HG02642 (cell line): ENCODE measurements at regions not wholly inside any gene's neighbourhood (a gene's known extent, or its start where the extent isn't known, plus 50 kb on each side); places are given as distances from the start of the nearest gene placed in this dataset.

Experiments
- ATAC-seq: cut with Tn5 transposase; IDR thresholded peaks from one replicate; pipeline ENCODE4 v1.9.1; 2021; ENCODE audit warnings: mild to moderate bottlenecking; ENCODE audit not compliant: unreplicated experiment, poor library complexity

GRCh38 chr2:217331523-217332416 lies 471.9 kb upstream of the TNP1 start:
- no peak for ATAC-seq

GRCh38 chr2:217330647-217331046 lies 470.8 kb upstream of the TNP1 start:
- ATAC-seq, result no peak

GRCh38 chr2:217329023-217329431 lies 469.2 kb upstream of the TNP1 start:
- no peak for ATAC-seq

- no peak for ATAC-seq
These were observed 468.7 kb upstream of the TNP1 start for GRCh38 chr2:217328622-217328978.

- no peak for ATAC-seq
These were observed 468.2 kb upstream of the TNP1 start for GRCh38 chr2:217327953-217328621.

GRCh38 chr2:217326238-217327022 lies 466.6 kb upstream of the TNP1 start:
- ATAC-seq, result no peak

GRCh38 chr2:217325816-217326215 lies 466.0 kb upstream of the TNP1 start:
- ATAC-seq, result no peak

- no peak for ATAC-seq
These were observed 465.4 kb upstream of the TNP1 start for GRCh38 chr2:217325251-217325650.

GRCh38 chr2:217316743-217317142 lies 456.9 kb upstream of the TNP1 start:
- peak; percentile 69 for ATAC-seq

GRCh38 chr2:217314021-217314460 lies 454.2 kb upstream of the TNP1 start:
- no peak for ATAC-seq

- no peak for ATAC-seq
These were observed 453.5 kb upstream of the TNP1 start for GRCh38 chr2:217313386-217313785.

- ATAC-seq, result no peak
These were observed 449.2 kb upstream of the TNP1 start for GRCh38 chr2:217309056-217309455.

- no peak for ATAC-seq
These were observed 447.2 kb upstream of the TNP1 start for GRCh38 chr2:217307023-217307422.

- no peak for ATAC-seq
These were observed 446.0 kb upstream of the TNP1 start for GRCh38 chr2:217305882-217306281.

GRCh38 chr2:217304582-217304981 lies 444.7 kb upstream of the TNP1 start:
- no peak for ATAC-seq

- no peak for ATAC-seq
These were observed 443.0 kb upstream of the TNP1 start for GRCh38 chr2:217302856-217303255.

- ATAC-seq, result no peak
These were observed 441.5 kb upstream of the TNP1 start for GRCh38 chr2:217301142-217301925.

- no peak for ATAC-seq
These were observed 439.7 kb upstream of the TNP1 start for GRCh38 chr2:217299590-217299989.

GRCh38 chr2:217297096-217297495 lies 437.2 kb upstream of the TNP1 start:
- ATAC-seq, result no peak

- no peak for ATAC-seq
These were observed 435.0 kb upstream of the TNP1 start for GRCh38 chr2:217294818-217295217.
